ENCODE measurements at regions not wholly inside any gene's neighbourhood (a gene's known extent, or its start where the extent isn't known, plus 50 kb on each side); places are given as distances from the start of the nearest gene placed in this dataset.

- CTCF ChIA-PET: no interaction called here
- intact Hi-C loops (cut with DNase I, micrococcal nuclease): no loop called here
- TF ChIP-seq, protein P1, sequence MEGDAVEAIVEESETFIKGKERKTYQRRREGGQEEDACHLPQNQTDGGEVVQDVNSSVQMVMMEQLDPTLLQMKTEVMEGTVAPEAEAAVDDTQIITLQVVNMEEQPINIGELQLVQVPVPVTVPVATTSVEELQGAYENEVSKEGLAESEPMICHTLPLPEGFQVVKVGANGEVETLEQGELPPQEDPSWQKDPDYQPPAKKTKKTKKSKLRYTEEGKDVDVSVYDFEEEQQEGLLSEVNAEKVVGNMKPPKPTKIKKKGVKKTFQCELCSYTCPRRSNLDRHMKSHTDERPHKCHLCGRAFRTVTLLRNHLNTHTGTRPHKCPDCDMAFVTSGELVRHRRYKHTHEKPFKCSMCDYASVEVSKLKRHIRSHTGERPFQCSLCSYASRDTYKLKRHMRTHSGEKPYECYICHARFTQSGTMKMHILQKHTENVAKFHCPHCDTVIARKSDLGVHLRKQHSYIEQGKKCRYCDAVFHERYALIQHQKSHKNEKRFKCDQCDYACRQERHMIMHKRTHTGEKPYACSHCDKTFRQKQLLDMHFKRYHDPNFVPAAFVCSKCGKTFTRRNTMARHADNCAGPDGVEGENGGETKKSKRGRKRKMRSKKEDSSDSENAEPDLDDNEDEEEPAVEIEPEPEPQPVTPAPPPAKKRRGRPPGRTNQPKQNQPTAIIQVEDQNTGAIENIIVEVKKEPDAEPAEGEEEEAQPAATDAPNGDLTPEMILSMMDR (IDR thresholded peaks at IDR 0.05): no peak
- H3K4me1 ChIP-seq (ENCODE audit: insufficient read depth, low read length): no peaks in the 10 kb centered on the region
- no peak for ATAC-seq (ENCODE audit: poor library complexity)
- H3K9me3 ChIP-seq (ENCODE audit: control insufficient read depth in 1 of 2, insufficient read depth in 1 of 2, low read length in 2 of 2): no peaks in the 10 kb centered on the region
- POLR2A ChIA-PET: no interaction called here
- Mint-ChIP-seq H3K27me3 (no peaks in the 10 kb centered on the region), H3K4me3 (no peak overlapping the region), H3K36me3 (ENCODE audit: low read depth) (no peaks in the 10 kb centered on the region), H3K4me1 (ENCODE audit: low read depth) (no peaks in the 10 kb centered on the region), H3K27ac (no peak overlapping the region), H3K9me3 (peaks cover 3% of the 10 kb centered on the region)
- H3K4me3 ChIP-seq (ENCODE audit: low read length): no peak overlapping the region
- H3K27ac ChIP-seq (ENCODE audit: low read depth in 1 of 2, low read length in 2 of 2): no peak overlapping the region
- no peaks in the 10 kb centered on the region for H3K36me3 ChIP-seq (ENCODE audit: insufficient read depth, low read length)
- no peak for DNase-seq
- H3K27me3 ChIP-seq (ENCODE audit: control insufficient read depth in 1 of 2, insufficient read depth in 2 of 2, low read length in 2 of 2): no peaks in the 10 kb centered on the region
Measured at GRCh38 chr14:38536376-38537038, 280.6 kb upstream of the CLEC14A start.

GRCh38 chr14:38528582-38528981 is 272.7 kb upstream of the CLEC14A start:
- Histone ChIP-seq H3K27me3 (ENCODE audit: control insufficient read depth in 1 of 2, insufficient read depth in 2 of 2, low read length in 2 of 2) (no peaks in the 10 kb centered on the region), H3K4me3 (ENCODE audit: low read length) (no peak overlapping the region), H3K36me3 (ENCODE audit: insufficient read depth, low read length) (no peaks in the 10 kb centered on the region), H3K9me3 (ENCODE audit: control insufficient read depth in 1 of 2, insufficient read depth in 1 of 2, low read length in 2 of 2) (no peaks in the 10 kb centered on the region), H3K4me1 (ENCODE audit: insufficient read depth, low read length) (no peaks in the 10 kb centered on the region), H3K27ac (ENCODE audit: low read depth in 1 of 2, low read length in 2 of 2) (no peak overlapping the region)
- POLR2A ChIA-PET: no interaction called here
- TF ChIP-seq, protein P1 (IDR thresholded peaks at IDR 0.05): no peak
- DNase-seq (no peak), ATAC-seq (ENCODE audit: poor library complexity) (no peak)
- CTCF ChIA-PET: no interaction called here
- Mint-ChIP-seq H3K36me3 (ENCODE audit: low read depth) (no peaks in the 10 kb centered on the region), H3K4me1 (ENCODE audit: low read depth) (no peaks in the 10 kb centered on the region), H3K27ac (no peak overlapping the region), H3K27me3 (no peaks in the 10 kb centered on the region), H3K9me3 (no peaks in the 10 kb centered on the region), H3K4me3 (no peak overlapping the region)
- intact Hi-C loops (cut with DNase I, micrococcal nuclease): no loop called here

DNA sequence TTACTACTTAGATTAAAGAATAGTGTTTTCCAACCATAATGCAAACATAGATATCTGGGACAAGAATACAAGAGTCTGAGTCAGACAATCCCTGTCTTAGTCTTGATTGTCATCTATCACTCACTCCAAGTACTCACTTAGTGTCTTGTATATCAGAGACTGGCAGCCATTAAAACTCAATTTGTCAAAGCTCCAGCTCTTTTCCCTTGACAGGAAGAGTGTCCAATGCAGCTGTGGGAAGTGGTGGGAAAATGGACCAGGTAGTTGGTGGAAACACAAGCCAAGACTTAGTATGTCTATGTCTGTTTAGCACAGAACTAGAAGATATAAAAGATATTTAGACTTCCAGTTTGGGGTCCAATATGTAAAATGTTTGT is 271.6 kb upstream of the CLEC14A start:
- Histone ChIP-seq H3K27ac (ENCODE audit: low read depth in 1 of 2, low read length in 2 of 2) (no peak overlapping the region), H3K27me3 (ENCODE audit: control insufficient read depth in 1 of 2, insufficient read depth in 2 of 2, low read length in 2 of 2) (no peaks in the 10 kb centered on the region), H3K4me3 (ENCODE audit: low read length) (no peak overlapping the region), H3K36me3 (ENCODE audit: insufficient read depth, low read length) (no peaks in the 10 kb centered on the region), H3K9me3 (ENCODE audit: control insufficient read depth in 1 of 2, insufficient read depth in 1 of 2, low read length in 2 of 2) (no peaks in the 10 kb centered on the region), H3K4me1 (ENCODE audit: insufficient read depth, low read length) (no peaks in the 10 kb centered on the region)
- H3K36me3 Mint-ChIP-seq (ENCODE audit: low read depth): no peaks in the 10 kb centered on the region
- ChIA-PET CTCF (no interaction called here), POLR2A (no interaction called here)
- ATAC-seq (ENCODE audit: poor library complexity) (no peak), DNase-seq (no peak)
- no peaks in the 10 kb centered on the region for H3K27me3 Mint-ChIP-seq
- H3K4me1 Mint-ChIP-seq (ENCODE audit: low read depth): no peaks in the 10 kb centered on the region
- intact Hi-C loops (cut with DNase I, micrococcal nuclease): no loop called here
- no peak overlapping the region for H3K27ac Mint-ChIP-seq
- no peaks in the 10 kb centered on the region for H3K9me3 Mint-ChIP-seq
- no peak overlapping the region for H3K4me3 Mint-ChIP-seq
- TF ChIP-seq, protein P1 (IDR thresholded peaks at IDR 0.05): no peak
